Muscle of leg (tissue), 3 donors: ENCODE measurements at regions not wholly inside any gene's neighbourhood (a gene's known extent, or its start where the extent isn't known, plus 50 kb on each side); places are given as distances from the start of the nearest gene placed in this dataset.
A peak's percentile ranks its signal among the peaks of the same experiment; 100 is the strongest.

ENCODE experiments used
- DNase-seq: peaks from one replicate; pipeline ENCODE4 v3.0.0; 2013
- H3K27ac ChIP-seq: one replicate; pipeline ENCODE4 v1.5.1; 2013; ENCODE audit warnings: mild to moderate bottlenecking, low read length, control low read depth
- H3K27me3 ChIP-seq: one replicate; pipeline ENCODE4 v1.6.1; 2013; ENCODE audit warnings: low read length; ENCODE audit not compliant: control insufficient read depth, insufficient read depth
- H3K36me3 ChIP-seq: one replicate; pipeline ENCODE4 v1.6.1; 2013; ENCODE audit warnings: low read length; ENCODE audit not compliant: control insufficient read depth, insufficient read depth
- H3K4me1 ChIP-seq: one replicate; pipeline ENCODE4 v1.6.1; 2013; ENCODE audit warnings: low read length; ENCODE audit not compliant: control insufficient read depth, insufficient read depth
- H3K4me3 ChIP-seq: one replicate; pipeline ENCODE4 v1.5.1; 2013; ENCODE audit warnings: low read length, control low read depth
- H3K9me3 ChIP-seq: replicated peaks from 2 replicates; pipeline ENCODE4 v1.6.1; 2013; ENCODE audit warnings: low read depth, low read length; ENCODE audit not compliant: control insufficient read depth
- WGBS: methylation state at CpG from one replicate; pipeline ENCODE4 v1.1.5; 2013; ENCODE audit warnings: missing lambda C conversion rate; ENCODE audit not compliant: insufficient coverage; 5-methylcytosine and 5-hydroxymethylcytosine counted together

DNA sequence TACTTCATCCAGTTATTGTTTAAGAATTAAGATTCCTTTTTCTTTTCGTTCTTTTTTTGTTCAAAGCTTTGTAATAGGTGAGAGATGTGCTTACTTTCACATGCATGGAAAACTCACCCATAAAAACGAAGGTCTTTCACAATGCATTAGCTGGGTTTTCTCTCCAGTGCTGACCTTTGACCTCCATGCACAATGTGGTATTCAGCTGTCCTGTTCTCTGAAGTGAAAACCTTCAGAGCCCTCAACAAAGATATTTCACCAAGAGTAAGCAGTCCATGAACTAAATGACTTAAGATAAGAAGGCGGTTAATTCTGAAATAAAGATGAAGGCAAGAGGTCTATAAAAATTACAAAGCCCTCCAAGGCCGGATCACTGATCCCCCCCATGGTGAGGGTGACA, 77.1 kb upstream of the IPO9 start:
- DNase-seq: no peak
- Histone ChIP-seq H3K27me3 (no peaks in the 10 kb centered on the region), H3K4me3 (no peak overlapping the region), H3K4me1 (peaks cover 2% of the 10 kb centered on the region), H3K27ac (no peak overlapping the region), H3K36me3 (no peaks in the 10 kb centered on the region), H3K9me3 (no peaks in the 10 kb centered on the region)
- WGBS: no CpG with 5 or more reads among the region's 4 CpGs

DNA sequence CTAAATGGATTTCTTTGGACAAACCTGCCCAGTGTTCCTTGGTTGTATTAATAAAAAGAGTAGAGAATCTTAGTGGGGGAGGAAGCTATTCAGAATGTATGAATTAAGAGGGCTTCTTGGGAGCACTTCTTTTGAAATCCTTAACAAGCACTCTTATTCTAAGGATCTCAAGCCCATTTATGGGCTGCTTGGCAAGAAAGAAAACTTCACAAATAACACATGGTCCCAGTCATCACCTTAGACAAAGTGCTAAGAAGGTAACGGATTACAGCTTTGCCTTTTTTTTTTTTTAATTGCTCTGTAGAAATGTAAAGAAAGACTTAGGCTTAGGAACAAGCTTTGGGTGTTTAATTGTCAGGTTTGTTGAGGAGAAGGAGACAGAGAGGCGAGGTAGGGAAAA, 76.6 kb upstream of the IPO9 start:
- Histone ChIP-seq H3K36me3 (no peaks in the 10 kb centered on the region), H3K9me3 (no peaks in the 10 kb centered on the region), H3K4me3 (no peak overlapping the region), H3K27ac (no peak overlapping the region), H3K4me1 (peaks cover 2% of the 10 kb centered on the region), H3K27me3 (no peaks in the 10 kb centered on the region)
- WGBS: 100% methylated on average over 1 of the region's 2 CpGs
- DNase-seq: no peak

- Histone ChIP-seq H3K4me1 (peaks cover under 1% of the 10 kb centered on the region), H3K27ac (no peak overlapping the region), H3K27me3 (no peaks in the 10 kb centered on the region), H3K36me3 (no peaks in the 10 kb centered on the region), H3K4me3 (no peak overlapping the region), H3K9me3 (no peaks in the 10 kb centered on the region)
- no peak for DNase-seq
- WGBS: no CpG with 5 or more reads among the region's 3 CpGs
Measured at GRCh38 chr1:201753492-201753891, 75.5 kb upstream of the IPO9 start.

GRCh38 chr1:201754353-201754752, 74.6 kb upstream of the IPO9 start:
- no peak overlapping the region for H3K27ac ChIP-seq
- DNase-seq: no peak
- H3K4me1 ChIP-seq: no peaks in the 10 kb centered on the region
- H3K9me3 ChIP-seq: no peaks in the 10 kb centered on the region
- no peaks in the 10 kb centered on the region for H3K27me3 ChIP-seq
- WGBS: 82% methylated on average over 3 of the region's 4 CpGs
- no peaks in the 10 kb centered on the region for H3K36me3 ChIP-seq
- H3K4me3 ChIP-seq: no peak overlapping the region

GRCh38 chr1:201755200-201755599, 73.8 kb upstream of the IPO9 start:
- Histone ChIP-seq H3K27me3 (no peaks in the 10 kb centered on the region), H3K27ac (no peak overlapping the region), H3K36me3 (no peaks in the 10 kb centered on the region), H3K9me3 (no peaks in the 10 kb centered on the region), H3K4me1 (no peaks in the 10 kb centered on the region), H3K4me3 (no peak overlapping the region)
- no peak for DNase-seq

DNA sequence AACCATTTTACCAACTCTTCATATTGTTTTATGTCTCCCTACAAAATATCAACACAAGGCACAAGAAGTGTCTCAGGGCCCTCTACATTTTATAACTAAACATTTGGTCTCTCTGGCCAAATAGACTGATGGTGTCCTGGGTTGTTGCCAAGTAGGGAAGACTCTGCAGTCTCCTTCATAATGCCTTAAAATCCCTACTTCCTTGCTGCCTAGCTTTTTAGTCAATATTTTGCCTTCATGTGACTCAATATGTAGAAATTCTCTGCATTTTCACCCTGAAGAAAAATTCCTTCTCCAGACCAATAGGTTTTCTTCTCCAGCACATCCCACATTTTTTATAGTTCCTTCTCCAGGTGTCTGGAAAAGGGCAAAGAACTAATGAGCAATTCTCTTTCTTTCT, 72.6 kb upstream of the IPO9 start:
- H3K27me3 ChIP-seq: no peaks in the 10 kb centered on the region
- no peaks in the 10 kb centered on the region for H3K36me3 ChIP-seq
- DNase-seq: no peak
- no peaks in the 10 kb centered on the region for H3K4me1 ChIP-seq
- no peak overlapping the region for H3K27ac ChIP-seq
- no peaks in the 10 kb centered on the region for H3K9me3 ChIP-seq
- H3K4me3 ChIP-seq: no peak overlapping the region

DNA sequence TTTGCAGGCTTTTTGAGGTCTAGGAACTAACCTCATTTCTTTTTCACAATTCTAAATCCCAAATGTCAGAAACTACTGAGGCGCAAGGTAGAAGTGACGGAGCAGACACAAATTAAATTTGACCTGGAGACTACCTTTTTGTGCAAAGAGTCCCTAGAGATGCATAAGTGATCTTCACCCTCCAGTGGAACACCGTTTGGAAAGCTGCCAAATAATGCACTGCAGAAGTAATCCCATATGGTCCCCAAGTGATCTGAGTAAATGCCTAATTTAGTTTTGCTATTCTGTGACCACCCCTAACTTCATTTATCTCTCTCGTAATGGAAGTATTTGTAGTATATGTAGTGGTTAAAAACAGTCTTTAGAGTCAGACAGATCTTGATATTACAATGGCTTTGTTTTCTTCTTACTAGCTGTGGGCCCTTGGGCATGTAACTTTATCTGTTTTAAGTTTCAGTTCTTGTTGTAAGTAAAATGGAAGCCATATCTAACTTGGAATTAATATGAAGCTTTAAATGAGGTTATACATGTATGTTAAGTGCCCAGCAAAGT, 70.4 kb upstream of the IPO9 start:
- WGBS: 67% methylated on average over 3 of the region's 4 CpGs
- Histone ChIP-seq H3K27me3 (no peaks in the 10 kb centered on the region), H3K4me3 (no peak overlapping the region), H3K4me1 (peaks cover 3% of the 10 kb centered on the region), H3K9me3 (no peaks in the 10 kb centered on the region), H3K36me3 (no peaks in the 10 kb centered on the region), H3K27ac (no peak overlapping the region)
- no peak for DNase-seq

- H3K4me3 ChIP-seq: no peak overlapping the region
- no peaks in the 10 kb centered on the region for H3K9me3 ChIP-seq
- H3K27me3 ChIP-seq: no peaks in the 10 kb centered on the region
- no peaks in the 10 kb centered on the region for H3K36me3 ChIP-seq
- H3K27ac ChIP-seq: no peak overlapping the region
- WGBS: 40% methylated on average over 3 of the region's 3 CpGs
- peak; percentile 56 for DNase-seq
- peaks cover 7% of the 10 kb centered on the region for H3K4me1 ChIP-seq
Measured at GRCh38 chr1:201759194-201759815, 69.7 kb upstream of the IPO9 start.

DNA sequence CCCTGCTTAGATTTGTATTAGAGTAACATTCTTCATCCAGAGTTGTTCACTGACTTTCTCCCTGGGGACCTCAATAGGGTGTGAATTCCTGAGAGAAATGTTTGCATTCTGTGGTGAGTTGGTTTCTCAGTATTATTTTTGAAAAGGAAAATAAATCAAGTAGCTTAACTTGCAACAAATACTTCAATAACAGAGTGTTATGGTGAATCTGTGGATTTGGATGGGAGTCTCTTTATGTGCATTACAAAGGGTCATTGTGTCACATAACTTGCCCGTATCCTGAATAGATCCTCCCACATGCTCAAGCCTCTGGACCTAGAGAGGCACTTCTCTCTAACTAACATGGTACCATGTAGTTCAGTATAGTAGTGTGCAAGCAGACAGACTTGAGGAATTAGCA, 68.4 kb upstream of the IPO9 start:
- no CpG with 5 or more reads among the region's 1 CpG for WGBS
- Histone ChIP-seq H3K27ac (no peak overlapping the region), H3K27me3 (no peaks in the 10 kb centered on the region), H3K4me3 (no peak overlapping the region), H3K4me1 (peaks cover 7% of the 10 kb centered on the region), H3K9me3 (no peaks in the 10 kb centered on the region), H3K36me3 (no peaks in the 10 kb centered on the region)
- no peak for DNase-seq

- no peak for DNase-seq
- no peak overlapping the region for H3K4me3 ChIP-seq
- H3K4me1 ChIP-seq: peaks cover 8% of the 10 kb centered on the region
- H3K9me3 ChIP-seq: no peaks in the 10 kb centered on the region
- H3K36me3 ChIP-seq: no peaks in the 10 kb centered on the region
- H3K27me3 ChIP-seq: no peaks in the 10 kb centered on the region
- 54% methylated on average over 4 of the region's 8 CpGs for WGBS
- H3K27ac ChIP-seq: no peak overlapping the region
Measured at GRCh38 chr1:201761178-201761577, 67.8 kb upstream of the IPO9 start.

DNA sequence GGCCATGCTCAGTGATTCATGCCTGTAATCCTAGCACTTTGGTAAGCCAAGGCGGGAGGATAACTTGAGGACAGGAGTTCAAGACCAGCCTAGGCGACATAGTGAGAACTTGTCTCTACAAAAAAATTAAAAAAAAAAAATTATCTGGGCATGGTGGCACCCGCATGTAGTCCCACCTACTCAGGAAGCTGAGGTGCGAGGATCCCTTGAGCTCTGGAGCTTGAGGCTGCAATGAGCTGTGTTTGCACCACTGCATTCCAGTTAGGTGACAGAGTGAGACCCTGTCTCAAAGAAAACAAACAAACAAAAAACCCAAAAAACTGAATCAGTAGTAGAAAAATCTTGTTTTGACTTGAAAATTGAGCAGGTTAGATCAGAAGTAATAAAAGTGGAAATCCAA, 67.1 kb upstream of the IPO9 start:
- Histone ChIP-seq H3K36me3 (no peaks in the 10 kb centered on the region), H3K9me3 (no peaks in the 10 kb centered on the region), H3K27ac (no peak overlapping the region), H3K27me3 (no peaks in the 10 kb centered on the region), H3K4me3 (no peak overlapping the region), H3K4me1 (peaks cover 9% of the 10 kb centered on the region)
- 100% methylated on average over 1 of the region's 4 CpGs for WGBS
- no peak for DNase-seq
